Muscle layer of colon (tissue), 2 donors: ENCODE measurements at regions not wholly inside any gene's neighbourhood (a gene's known extent, or its start where the extent isn't known, plus 50 kb on each side); places are given as distances from the start of the nearest gene placed in this dataset.

ENCODE experiments used
- H3K27ac ChIP-seq: one replicate; pipeline ENCODE4 v1.7.0; 2013; ENCODE audit warnings: low read depth, mild to moderate bottlenecking, low read length, moderate library complexity
- H3K27me3 ChIP-seq, 2 donors: one replicate each; pipeline ENCODE4 v1.7.0; 2013; ENCODE audit warnings: low read length in 2 of 2, mild to moderate bottlenecking in 2 of 2; ENCODE audit not compliant: insufficient read depth in 2 of 2, control insufficient read depth in 1 of 2
- H3K36me3 ChIP-seq: one replicate; pipeline ENCODE4 v1.7.0; 2013; ENCODE audit warnings: mild to moderate bottlenecking, low read length; ENCODE audit not compliant: insufficient read depth
- H3K4me1 ChIP-seq: one replicate; pipeline ENCODE4 v1.7.0; 2013; ENCODE audit warnings: mild to moderate bottlenecking, low read length; ENCODE audit not compliant: insufficient read depth
- H3K4me3 ChIP-seq, 2 donors: one replicate each; pipeline ENCODE4 v1.7.0; 2013; ENCODE audit warnings: low read length in 2 of 2, low read depth in 1 of 2, mild to moderate bottlenecking in 1 of 2, moderate library complexity in 1 of 2
- H3K9ac ChIP-seq: one replicate; pipeline ENCODE4 v1.7.0; 2013; ENCODE audit warnings: low read length
- H3K9me3 ChIP-seq: one replicate; pipeline ENCODE4 v1.7.0; 2013; ENCODE audit warnings: mild to moderate bottlenecking, low read length
- donor health status: abdominal sarcoma.
- donor health status: Adenocarcinoma of cecum.

DNA sequence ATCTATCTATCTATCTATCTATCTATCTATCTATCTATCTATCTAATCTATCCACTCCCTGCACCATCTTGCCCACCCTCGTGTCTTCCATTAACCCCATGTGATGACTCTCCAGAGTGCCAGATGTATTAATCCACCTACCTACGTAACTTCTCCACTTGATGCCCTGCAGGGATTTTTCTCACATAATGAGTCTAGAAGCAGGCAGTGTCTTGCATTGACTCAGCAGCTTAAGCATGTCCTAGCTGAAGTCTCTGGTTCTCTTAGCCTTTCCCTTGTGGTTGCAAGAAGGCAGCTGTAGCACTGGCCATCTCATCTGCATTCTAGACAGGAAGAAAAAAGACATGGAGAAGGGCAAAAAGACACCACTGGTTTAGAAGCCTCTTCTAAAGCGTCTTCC, 96.7 kb upstream of the ALDH1B1 start:
- H3K9me3 ChIP-seq: no peaks in the 10 kb centered on the region
- H3K36me3 ChIP-seq: no peaks in the 10 kb centered on the region
- no peak overlapping the region for H3K4me3 ChIP-seq
- no peak overlapping the region for H3K27ac ChIP-seq
- peaks cover 11% of the 10 kb centered on the region for H3K4me1 ChIP-seq
- no peak overlapping the region for H3K9ac ChIP-seq
- H3K27me3 ChIP-seq: no peaks in the 10 kb centered on the region

DNA sequence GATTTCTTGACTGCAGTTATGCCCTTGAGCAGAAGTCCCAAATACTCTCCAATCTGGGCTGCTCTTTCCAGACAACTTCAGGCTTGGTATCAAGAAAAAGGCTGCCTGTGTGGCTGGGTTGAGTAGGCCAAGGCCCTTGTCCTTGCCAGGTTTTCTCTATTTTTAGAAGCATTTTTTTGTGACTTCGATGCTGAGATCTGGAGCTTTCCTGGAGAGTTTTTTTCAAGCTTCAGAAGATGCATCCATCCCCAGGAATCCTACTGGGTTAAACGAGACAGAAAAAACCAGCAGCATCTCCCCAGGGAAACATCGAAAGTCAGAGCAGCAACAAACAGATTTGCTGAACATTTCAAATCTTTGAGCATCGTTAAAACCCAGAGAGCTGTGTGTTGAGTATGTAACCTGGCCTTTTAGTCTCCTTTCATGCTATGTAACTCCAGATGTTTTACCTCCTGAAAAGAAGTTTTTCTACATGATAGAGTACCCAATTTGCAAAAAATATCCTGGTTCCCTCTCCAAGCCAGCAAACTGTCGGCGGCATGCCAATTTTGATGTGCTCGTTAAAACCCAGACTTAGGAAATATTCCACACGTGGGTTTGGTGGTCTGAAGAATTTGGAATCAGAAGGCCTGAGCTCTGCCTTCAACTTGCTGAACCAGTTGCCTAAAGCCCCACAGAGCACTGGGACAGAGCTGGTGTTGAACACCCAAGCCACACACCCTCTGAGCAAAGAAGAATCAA, 98.1 kb upstream of the ALDH1B1 start:
- Histone ChIP-seq H3K27ac (no peak overlapping the region), H3K9me3 (no peaks in the 10 kb centered on the region), H3K4me1 (peaks cover 11% of the 10 kb centered on the region), H3K36me3 (no peaks in the 10 kb centered on the region), H3K4me3 (no peak overlapping the region), H3K9ac (no peak overlapping the region), H3K27me3 (no peaks in the 10 kb centered on the region)

DNA sequence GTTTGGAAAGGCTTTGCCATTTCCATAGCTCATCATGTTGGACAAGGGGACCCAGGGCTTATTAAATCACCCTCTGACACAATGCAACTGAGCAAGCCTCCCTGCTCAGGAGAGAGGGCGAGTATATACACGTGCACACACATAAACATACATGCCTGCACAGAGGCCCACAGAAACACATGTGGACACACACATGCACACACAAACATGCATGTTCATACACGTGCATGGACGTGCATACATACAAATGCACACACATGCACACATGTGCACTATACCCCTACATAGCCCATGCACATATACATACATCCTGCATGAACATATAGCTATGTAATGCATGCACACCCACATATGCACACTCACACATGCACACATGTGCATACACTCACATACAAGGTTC, 99.5 kb upstream of the ALDH1B1 start:
- H3K9ac ChIP-seq: no peak overlapping the region
- no peak overlapping the region for H3K27ac ChIP-seq
- no peaks in the 10 kb centered on the region for H3K9me3 ChIP-seq
- no peaks in the 10 kb centered on the region for H3K36me3 ChIP-seq
- no peak overlapping the region for H3K4me3 ChIP-seq
- H3K27me3 ChIP-seq: no peaks in the 10 kb centered on the region
- peaks cover 11% of the 10 kb centered on the region for H3K4me1 ChIP-seq

DNA sequence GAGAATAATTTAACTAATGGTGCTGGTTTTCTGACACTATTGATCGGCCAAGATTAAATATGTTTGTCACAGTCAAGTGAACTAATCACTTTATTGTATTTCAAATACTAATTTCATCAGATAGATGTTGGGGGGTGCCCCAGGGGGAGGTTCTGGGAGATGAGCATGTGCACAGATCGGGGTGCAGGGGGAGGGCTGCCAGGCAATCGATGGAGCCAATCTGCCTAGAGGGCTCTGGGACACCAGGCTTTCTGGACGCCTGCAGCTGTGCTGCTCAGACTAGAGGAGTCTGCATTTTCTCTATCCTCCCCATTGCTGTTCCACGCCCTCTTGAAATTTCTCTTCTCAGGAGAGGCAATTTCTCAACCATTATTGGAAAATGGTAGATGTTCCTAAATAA, 100.0 kb upstream of the ALDH1B1 start:
- Histone ChIP-seq H3K27me3 (no peaks in the 10 kb centered on the region), H3K36me3 (no peaks in the 10 kb centered on the region), H3K27ac (no peak overlapping the region), H3K4me1 (peaks cover 11% of the 10 kb centered on the region), H3K9ac (no peak overlapping the region), H3K9me3 (no peaks in the 10 kb centered on the region), H3K4me3 (no peak overlapping the region)

DNA sequence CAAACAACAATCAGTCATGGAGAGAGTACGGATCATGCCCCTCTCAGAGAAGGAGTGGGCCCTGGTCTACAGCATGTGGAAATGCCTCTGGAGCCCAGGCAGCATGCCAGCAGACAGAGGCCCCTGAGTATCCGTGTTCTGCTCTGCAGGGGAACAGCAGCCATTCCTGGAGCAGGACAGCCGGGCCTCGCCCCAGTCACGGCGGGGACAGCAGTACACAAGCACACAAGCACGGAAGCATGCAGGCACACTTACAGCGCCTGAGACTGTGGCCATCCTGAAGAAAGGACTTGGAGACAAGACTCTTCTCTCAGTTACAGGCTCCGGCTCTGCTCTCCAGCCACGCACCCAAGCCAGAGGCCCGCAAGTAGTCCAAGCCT, 102.6 kb upstream of the ALDH1B1 start:
- no peaks in the 10 kb centered on the region for H3K27me3 ChIP-seq
- H3K36me3 ChIP-seq: no peaks in the 10 kb centered on the region
- H3K9me3 ChIP-seq: no peaks in the 10 kb centered on the region
- no peak overlapping the region for H3K27ac ChIP-seq
- H3K9ac ChIP-seq: no peak overlapping the region
- peaks cover 10% of the 10 kb centered on the region for H3K4me1 ChIP-seq
- H3K4me3 ChIP-seq: no peak overlapping the region

DNA sequence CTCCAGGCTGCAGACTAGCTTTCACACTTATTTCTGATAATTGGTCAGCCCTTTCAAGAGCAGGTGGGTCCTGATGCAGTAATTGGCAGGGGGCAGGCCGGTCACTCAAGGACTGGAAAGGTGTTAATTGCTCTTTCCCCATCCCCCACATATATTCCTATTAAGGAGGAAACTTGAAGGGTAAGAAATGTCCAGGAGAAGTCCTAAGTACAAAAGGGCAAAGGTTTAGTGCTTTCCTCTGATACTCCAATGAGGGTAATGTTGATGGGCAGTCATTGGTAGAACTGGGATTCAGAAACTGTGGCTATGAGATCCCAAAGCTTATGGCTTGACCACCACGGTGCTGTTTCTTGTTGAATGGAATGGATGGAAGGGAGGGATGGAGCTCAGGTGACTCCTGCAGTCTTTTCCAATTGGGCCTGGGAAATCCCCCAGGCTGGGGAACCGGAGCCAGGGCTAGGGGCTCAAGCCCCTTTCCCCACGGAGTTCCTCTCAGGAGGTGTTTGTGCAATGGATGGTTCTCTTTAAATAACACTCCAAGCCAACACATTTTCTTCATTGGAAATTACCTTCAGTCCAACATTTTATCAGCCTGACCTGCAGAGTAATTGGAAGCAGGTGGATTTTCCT, 103.2 kb upstream of the ALDH1B1 start:
- H3K9ac ChIP-seq: no peak overlapping the region
- H3K27ac ChIP-seq: no peak overlapping the region
- no peaks in the 10 kb centered on the region for H3K9me3 ChIP-seq
- H3K36me3 ChIP-seq: no peaks in the 10 kb centered on the region
- H3K4me3 ChIP-seq: no peak overlapping the region
- peaks cover 5% of the 10 kb centered on the region for H3K4me1 ChIP-seq
- H3K27me3 ChIP-seq: no peaks in the 10 kb centered on the region

DNA sequence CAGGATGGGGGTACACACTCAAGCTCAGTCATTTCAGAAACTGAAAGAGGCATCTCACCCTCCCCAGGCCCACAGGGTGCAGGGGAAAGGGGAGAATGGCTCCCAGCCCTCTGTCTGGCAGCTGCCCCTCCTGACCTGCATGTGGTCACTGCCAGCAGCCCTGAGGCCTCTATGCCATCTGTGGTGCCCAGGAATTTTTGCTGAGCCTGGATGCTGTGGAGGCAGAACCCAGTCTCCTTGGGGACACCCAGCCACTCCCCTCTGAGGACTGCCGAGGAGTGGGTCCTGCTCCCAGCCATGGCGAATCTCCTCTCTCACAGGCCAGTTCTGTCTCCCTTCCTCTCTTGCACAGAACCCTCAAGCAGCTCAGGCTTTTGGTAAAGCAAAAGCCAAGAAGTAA, 104.0 kb upstream of the ALDH1B1 start:
- no peaks in the 10 kb centered on the region for H3K9me3 ChIP-seq

DNA sequence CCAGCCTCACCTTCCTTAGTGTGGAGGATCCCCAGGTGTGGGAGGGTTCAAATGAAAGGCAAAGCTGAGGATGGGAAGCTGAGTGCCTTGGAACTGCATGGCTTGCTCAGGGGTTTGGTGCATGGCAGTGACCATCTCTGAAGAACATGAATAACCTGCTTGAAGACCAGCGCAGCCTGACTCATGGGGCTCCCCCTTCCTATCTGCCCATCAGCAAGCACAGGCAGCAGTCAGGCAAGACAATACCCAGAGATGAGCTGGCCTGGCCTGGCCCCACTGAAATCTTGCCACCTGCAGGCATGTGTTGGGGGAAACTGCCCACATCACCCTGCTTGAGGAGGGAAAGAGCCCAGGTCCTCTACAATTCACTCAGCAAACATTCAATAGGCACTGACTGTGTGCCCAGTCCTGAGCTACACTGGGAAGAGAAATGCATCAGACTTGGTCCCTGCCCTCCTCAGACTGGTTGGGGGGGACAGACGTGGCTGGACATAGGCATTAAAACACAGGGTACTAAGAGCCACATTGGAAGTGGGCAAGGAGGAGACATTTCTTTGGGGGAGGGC, 105.0 kb upstream of the ALDH1B1 start:
- Histone ChIP-seq H3K27ac (no peak overlapping the region), H3K36me3 (no peaks in the 10 kb centered on the region), H3K9me3 (no peaks in the 10 kb centered on the region), H3K4me3 (no peak overlapping the region), H3K9ac (no peak overlapping the region), H3K4me1 (no peaks in the 10 kb centered on the region), H3K27me3 (no peaks in the 10 kb centered on the region)

More for the DNA sequence above, 104.0 kb upstream of the ALDH1B1 start:
- Histone ChIP-seq H3K4me1 (no peaks in the 10 kb centered on the region), H3K36me3 (no peaks in the 10 kb centered on the region), H3K27me3 (no peaks in the 10 kb centered on the region), H3K9ac (no peak overlapping the region), H3K27ac (no peak overlapping the region), H3K4me3 (no peak overlapping the region)

DNA sequence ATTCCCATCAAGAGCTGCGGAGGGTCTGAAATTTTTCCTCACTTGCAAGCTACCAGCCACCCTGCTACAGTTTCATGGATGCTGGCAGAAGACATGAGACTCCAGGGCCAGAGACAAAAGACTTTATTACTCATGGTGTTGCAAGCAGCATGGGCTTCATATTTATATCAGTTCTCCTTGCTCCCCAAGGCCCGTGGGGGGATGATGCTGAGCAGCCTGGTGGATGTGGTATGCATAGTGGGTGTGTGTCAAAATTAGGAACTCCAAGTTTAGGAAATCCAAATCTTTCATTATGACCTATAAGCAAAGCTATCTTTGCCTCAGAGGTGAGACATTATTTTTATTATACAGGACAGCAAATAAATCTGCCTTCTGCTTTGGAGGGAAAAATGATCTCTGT, 105.7 kb upstream of the ALDH1B1 start:
- Histone ChIP-seq H3K9me3 (no peaks in the 10 kb centered on the region), H3K9ac (no peak overlapping the region), H3K36me3 (no peaks in the 10 kb centered on the region), H3K4me1 (no peaks in the 10 kb centered on the region), H3K27ac (no peak overlapping the region), H3K27me3 (no peaks in the 10 kb centered on the region), H3K4me3 (no peak overlapping the region)

DNA sequence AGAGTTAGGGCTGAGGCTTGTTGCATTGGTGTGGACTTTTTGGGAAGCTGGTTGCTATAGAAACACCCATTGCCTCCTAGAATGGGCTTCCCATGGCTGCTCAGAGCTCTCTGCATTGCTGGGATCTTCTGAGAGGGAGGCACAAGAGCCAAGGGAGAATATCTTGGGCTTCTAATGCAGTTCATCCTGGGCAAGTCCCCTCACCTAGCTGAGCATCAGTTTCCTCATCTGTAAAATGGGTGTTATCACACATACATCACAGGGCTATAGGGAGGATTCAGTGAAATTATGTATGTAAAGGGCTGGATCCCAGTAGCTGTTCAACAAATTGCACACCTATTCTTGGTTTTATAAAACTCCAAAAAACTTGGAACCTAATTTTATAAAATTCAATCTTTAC, 106.1 kb upstream of the ALDH1B1 start:
- Histone ChIP-seq H3K27ac (no peak overlapping the region), H3K9ac (no peak overlapping the region), H3K4me3 (no peak overlapping the region), H3K27me3 (no peaks in the 10 kb centered on the region), H3K9me3 (no peaks in the 10 kb centered on the region), H3K4me1 (no peaks in the 10 kb centered on the region), H3K36me3 (no peaks in the 10 kb centered on the region)

DNA sequence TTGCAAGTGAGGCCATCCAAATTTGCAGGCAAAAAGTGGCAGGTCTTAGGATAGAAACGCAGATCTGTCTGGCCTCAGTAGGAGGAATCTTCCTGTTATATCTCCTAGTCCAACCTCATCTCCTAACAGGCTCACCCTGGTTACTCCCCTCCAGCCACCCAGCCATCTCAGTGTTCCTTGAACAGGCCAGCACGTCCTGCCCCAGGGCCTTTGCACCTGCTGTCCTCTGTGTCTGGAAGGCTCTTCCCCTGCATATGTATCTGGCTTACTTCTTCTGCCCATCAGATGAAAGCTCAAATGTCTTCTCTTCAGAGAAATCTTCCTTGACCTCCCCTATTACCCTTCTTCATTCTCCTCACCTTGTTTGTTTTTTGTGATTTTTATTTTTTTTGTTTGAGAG, 107.3 kb upstream of the ALDH1B1 start:
- no peaks in the 10 kb centered on the region for H3K36me3 ChIP-seq
- no peaks in the 10 kb centered on the region for H3K9me3 ChIP-seq
- no peak overlapping the region for H3K4me3 ChIP-seq
- no peak overlapping the region for H3K27ac ChIP-seq
- no peaks in the 10 kb centered on the region for H3K4me1 ChIP-seq
- H3K9ac ChIP-seq: no peak overlapping the region
- H3K27me3 ChIP-seq: no peaks in the 10 kb centered on the region

DNA sequence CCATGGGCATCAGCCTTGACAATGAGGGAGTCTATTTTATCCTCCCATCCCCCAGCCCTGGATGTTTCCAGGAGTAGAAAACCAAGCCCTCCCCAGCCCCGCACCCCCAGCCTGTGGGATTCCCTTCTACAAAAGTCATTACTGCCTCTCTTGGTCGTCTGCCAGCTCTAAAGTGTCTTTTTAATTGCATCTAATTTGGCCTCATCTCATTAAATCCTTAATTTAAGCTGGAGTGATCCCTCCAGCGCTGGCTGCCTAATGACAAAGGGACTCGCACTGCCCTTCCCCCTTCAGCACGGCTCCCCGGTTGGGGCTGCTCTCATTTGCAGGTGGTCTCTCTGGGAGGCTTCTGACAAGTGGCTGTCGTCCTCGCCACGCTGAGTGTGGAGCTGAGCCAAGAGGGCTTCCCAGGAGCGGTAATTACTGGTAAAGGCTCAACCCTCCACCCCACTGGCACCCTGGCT, 107.9 kb upstream of the ALDH1B1 start:
- Histone ChIP-seq H3K36me3 (no peaks in the 10 kb centered on the region), H3K4me1 (no peaks in the 10 kb centered on the region), H3K27me3 (no peaks in the 10 kb centered on the region), H3K9ac (no peak overlapping the region), H3K27ac (no peak overlapping the region), H3K4me3 (no peak overlapping the region), H3K9me3 (no peaks in the 10 kb centered on the region)
